Activated gamma-delta T cell treated with Interleukin-2 at 50 U/mL for 16 hours (primary cell): ENCODE measurements at regions not wholly inside any gene's neighbourhood (a gene's known extent, or its start where the extent isn't known, plus 50 kb on each side); places are given as distances from the start of the nearest gene placed in this dataset.

Source experiments
- DNase-seq: peaks from one replicate; pipeline ENCODE4 v3.0.0-alpha.2; 2020

DNA sequence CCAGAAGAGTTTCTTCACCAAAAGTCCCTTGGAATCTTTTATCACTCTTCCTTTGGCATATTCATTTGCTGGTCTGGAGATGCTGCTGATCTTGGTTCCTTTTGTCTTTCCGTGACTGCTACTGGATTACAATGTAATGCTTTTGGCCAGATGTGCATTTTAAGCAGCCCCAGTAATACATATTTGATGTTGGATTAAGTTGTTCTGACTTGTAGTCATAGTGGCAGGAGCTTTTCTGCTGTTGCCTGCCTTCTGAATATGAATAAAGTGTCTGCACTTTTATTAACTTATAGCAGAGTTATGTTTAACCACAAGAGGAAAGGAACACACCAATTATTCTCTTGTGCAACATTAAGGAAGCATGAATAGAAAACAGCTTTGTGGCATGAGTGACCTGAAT, 360.0 kb upstream of the DDI1 start:
- DNase-seq, result no peak

DNA sequence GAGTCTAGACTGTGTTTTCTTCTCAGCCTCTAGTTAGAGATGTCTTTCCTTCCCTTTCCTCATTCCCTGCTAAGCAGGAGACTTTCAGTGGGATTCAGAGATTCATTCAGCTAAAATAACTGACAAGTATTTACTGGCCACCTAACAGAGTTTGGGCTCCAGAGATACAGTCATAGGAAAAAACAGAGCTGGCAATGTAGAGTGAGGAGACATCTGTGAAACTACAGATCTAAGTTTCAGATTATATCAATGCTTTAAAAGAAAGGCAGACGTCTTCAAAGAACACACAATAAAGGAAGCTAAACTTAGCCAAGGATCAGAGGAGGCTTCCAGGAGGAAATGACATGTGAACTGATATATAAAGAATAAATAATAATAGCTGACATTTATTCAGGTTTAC, 355.6 kb upstream of the DDI1 start:
- DNase-seq, result no peak

DNA sequence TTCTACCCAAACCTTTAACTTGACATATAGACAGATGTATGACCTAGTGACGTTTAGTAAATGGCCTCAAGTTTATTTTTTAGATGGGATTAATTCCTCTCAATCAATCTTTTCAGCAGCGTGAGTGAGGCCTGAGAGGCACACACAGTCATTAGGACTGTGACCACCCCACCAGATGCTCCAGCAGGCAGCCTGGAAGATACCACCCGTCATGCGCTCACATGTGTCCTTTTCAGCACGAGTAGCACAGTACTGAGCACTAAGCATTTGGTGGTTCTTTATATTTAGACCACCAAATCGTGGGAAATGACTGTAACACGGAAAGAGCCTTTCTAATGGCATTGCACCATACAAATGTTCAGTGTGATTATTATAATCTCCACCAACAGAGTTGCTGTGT, 354.6 kb upstream of the DDI1 start:
- DNase-seq, result no peak

DNA sequence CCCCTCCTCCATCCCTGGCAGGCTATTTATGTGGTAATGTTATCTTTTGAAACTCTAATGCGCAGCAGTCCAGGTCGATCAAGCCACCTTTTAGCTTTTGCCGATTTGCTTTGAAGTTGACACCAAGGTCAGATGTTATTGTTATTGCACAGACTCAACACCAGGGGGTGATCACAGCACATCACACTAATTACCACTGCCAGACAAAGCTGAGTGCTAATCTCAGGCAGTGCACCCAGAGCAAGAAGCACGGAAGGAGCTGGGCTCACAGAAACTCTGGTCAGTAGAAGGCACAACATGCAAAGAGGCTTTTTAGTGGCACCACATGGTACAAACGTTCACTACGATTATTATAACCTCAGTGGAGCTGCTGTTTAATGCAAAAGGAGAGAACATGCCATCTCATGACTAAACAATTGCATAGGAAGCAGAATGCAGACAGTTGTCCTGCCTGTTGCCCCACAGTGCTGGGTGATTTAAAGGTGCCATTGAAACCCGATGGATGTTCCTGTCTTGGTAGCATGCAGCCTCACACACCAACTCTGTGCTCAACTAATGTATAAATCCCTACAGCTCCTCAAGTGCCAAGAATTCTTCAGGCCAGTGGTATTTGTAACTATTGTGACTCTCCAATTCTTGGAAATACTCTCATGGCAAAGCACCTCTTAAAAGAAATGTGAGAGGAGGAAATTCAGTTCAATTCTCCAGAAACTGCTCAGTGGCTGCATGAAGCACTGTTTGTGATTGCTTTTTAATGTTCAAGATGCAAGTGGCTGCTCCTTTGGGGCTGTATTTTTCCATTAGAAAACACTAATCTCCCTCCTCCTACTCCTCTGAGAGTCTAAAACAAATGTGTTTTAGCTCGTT, 353.9 kb upstream of the DDI1 start:
- DNase-seq, result peak; percentile 33

DNA sequence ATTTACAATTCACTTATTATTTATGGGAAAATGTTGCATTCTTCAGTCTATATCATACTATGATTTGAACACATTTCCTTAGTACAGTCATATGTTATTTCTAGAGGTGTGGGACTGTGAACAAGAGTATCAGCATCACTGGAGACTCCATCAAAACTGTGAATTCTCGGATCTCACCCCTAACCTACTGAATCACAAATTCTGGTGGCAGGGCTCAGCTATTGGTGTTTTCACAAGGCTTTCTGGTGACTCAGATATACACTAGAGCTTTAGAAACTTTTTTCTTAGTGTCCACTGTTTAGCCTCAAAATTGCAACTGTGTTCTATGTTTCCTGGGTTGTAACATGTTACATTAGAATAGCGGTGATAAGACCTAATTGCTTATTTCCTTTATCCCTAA, 352.9 kb upstream of the DDI1 start:
- DNase-seq, result no peak

DNA sequence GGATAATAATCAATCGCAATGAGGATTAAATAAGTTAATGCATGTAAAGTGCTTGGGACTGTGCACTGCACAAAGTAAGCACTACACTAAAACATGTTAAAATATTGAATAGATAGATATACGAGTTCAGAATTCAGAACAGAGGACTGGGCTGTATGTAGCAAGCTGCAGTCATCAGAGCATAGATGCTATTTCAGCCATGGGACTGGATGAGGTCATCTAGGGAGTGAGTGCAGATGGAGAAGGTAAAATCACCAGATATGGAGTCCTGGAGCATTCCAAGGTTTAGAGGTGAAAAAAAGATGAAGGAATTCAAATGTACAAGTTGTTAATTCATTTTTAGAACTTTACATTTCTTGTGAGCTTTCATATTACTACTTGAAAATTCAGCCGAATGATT, 347.5 kb upstream of the DDI1 start:
- DNase-seq, result no peak

DNA sequence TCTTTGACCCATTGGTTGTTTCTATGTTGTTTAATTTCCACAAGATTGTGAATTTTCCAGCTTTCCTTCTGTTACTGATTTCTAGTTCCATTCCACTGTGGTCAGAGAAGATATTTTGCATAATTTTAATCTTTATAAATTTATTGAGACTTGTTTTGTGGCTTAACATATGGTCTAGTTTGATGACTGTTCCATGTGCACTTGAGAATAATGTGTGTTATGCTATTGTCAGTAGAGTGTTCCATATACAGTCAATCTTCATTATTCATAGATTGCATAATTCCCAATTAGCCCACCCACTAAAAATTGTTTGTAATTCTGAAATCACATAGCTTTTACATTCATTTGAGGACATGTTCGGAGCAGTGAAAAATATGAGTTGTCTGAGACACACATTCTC, 346.1 kb upstream of the DDI1 start:
- DNase-seq, result no peak

DNA sequence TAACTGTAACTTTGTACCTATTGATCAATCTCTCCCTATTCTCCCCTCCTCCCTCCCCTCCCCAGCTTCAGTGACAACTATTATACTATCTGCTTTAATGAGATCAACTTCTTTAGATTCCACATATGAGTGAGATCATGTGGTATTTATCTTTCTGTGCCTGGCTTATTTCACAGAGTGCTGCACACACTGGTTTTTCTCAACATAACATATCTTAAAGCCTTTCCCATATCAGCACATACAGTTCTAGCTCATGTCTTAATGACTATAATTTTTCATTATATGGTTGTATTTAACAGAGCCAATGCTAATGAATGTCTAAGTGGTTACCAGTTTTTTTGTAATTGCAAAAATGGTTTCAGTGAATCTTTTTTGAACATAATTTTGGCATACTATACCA, 340.3 kb upstream of the DDI1 start:
- no peak for DNase-seq

DNA sequence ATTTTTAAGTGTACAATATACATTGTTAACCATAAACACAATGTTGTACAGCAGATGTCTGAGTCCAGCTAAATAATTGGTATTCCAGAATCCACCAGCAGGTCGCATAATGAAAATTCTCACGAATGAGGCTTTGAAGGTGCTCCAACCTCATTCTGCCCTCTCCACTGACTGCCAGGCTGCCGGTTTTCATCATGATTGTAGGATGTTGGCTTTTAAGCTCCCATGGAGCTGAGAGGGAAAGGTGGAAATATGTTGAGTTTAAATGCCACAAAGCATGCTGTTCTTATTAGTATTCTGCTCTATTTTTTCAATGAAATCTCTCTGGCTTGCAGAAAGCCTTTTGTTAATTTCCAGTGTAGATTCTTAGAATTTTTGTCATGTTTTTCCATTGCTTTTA, 337.2 kb upstream of the DDI1 start:
- DNase-seq, result no peak

DNA sequence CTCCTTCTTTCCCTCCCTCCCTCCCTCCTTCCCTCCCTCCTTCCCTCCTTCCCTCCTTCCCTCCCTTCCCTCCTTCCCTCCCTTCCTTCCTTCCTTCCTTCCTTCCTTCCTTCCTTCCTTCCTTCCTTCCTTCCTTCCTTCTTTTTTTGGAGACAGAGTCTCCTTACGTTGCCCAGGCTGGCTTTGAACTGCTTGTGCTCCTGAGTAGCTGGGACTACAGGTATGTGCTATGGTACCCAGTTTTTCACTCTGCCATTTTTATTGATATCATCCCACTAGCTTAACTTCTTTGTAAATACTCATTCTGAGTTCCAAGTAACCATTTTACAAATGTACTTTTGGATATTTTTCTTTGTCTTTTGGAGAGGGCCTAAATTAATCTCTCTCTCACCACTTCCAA, 336.8 kb upstream of the DDI1 start:
- no peak for DNase-seq

DNA sequence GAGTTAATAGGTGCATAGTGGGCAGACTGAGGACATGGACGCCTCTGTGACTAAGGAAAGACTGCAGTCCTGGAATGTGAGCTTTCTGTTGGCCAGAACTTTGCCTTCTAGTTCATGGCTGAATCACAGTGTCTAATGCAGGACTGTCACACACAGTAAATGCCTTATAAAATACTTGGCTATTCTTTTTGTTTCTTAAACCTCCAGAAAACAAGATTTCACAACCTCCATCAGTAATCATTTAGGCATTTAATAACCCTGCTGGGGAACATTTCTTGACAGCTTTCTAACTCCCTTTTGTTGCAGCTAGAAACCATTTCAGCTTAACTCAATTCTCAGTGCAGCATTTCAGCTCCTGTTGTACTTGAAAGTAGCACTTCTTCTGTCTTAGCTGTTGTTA, 335.8 kb upstream of the DDI1 start:
- no peak for DNase-seq

DNA sequence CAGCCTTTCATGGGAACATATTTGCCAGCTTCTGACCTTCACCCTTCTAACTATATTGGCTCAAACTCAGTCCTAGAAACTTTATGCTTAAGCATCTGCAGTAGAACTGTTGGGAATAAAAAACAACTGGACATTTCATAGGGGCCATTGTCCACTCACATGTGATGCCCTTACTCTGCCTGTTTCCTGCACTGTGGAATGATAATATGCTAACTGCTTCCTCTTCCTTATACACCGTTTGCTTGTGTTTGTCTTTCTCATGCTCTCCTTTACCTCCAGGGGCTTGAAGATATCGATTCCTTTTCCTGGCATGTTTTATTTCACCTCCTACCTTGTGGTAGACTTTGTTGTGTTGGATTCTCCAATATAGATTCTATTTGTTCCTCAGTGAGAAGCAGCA, 333.0 kb upstream of the DDI1 start:
- no peak for DNase-seq

DNA sequence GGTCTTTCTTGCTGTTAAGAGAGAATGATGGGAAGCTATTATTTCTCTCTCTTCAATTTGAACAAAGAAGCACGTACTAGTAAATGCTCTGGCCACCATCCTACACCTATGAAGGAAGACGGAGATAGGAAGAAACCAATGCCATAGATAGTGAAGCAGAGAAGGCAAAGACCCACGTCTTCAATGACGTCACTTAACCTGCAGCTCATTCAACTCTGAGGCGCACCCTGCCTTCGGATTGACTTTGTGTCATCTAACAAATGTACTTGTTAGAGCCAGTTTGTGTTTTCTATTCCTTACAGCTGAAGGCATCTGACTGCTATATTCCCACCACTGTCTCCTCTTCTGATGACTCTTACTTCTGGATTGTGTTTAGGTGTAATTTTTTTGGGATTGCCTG, 332.5 kb upstream of the DDI1 start:
- DNase-seq, result no peak

DNA sequence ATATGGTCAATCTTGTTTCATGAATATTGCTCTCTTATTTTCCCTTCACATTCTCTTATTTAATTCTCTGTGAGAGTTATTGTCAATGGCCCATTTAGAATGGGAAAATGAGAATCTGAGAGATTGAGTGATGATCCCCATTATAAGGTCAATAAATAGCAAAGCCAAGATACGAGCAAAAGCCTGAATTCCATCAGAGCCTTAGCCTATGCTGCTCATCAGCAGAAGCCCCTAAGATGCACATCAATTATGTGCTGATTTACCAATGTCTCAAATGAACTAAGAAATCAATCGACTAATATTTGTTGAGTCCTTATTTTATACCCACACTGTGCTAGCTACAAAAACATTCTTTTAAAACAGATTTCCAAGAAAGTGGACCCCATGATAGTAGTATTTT, 330.8 kb upstream of the DDI1 start:
- DNase-seq, result no peak

DNA sequence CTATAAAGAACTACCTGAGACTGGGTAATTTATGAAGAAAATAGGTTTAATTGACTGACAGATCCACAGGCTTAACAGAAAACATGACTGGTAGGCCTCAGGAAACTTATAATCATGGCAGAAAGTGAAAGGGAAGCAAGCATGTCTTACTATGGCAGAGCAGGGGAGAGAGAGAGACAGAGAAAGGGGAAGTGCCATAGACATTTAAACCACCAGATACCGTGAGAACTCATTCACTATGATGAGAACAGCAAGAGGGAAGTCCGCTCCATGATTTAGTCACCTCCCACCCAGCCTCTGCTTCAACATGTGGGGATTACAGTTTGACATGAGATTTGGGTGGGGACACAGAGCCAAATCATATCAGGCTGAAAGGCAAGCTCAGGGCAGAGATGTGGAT, 327.1 kb upstream of the DDI1 start:
- no peak for DNase-seq

DNA sequence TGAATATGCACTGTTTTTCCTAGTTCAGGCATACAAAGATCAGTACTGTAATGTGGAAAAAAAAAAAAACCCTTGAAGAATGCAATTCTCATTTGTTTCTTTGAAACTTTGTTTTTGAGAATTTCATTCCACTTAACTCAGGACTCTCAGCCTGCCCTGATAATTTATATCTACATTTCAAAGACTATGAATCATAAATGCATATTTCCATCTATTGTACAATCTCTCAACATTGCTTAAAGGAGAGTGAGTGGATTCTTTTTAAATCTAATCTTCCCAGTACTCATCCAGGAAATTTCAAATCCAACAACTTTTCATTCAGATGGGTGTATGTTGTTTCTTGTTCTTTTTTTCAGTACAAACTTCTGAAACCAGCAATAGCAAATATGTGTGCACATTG, 322.2 kb upstream of the DDI1 start:
- no peak for DNase-seq

DNA sequence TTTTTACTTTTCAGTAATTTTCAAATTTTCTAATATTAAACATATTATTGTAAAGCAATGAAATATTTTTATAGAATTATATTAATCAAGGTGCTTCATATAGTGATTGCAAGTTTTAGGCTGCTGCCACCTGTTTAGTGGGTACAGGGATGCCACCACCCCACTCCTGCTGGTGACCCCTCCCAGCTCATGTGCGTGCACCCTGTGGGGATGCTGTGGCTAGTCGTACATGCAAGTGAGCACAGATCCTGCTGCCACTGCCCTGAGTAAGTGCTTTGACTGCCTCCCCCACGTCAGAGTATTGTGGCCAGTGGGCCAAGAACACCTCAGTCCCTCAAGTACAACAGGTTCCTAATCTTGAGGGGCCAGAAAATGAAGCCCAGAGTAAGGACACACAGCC, 320.1 kb upstream of the DDI1 start:
- no peak for DNase-seq

DNA sequence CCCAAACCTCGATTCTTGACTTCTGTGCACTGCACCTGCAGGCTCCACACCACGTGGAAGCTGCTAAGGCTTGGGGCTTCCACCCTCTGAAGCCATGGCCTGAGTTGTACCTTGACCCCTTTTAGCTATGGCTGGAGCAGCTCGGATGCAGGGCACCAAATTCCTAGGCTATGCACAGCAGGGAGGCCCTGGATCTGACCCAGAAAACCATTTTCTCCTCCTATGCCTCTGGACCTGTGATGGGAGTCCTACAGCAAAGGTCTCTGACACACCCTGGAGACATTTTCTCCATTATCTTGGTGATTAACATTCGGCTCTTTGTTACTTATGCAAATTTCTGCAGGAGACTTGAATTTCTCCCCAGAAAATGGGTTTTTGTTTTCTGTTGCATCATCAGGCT, 309.2 kb upstream of the DDI1 start:
- DNase-seq, result no peak

DNA sequence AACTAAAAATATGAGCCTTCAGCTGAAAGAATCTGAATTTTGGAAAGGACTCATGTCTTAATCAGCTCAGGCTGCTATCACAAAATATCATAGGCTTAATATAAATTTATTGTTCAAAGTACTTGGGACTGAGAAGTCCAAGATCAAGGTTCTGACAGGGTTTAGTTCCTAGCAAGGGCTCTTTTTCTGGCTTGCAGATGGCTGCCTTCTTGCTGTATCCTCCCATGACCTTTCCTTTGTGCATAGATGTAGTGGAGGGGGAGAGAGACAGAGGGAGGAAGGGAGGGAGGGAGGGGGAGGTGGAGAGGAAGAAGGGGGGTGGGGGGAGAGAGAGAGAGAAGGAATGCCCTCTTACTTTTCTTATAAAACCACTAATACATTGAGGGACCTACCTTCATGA, 306.8 kb upstream of the DDI1 start:
- no peak for DNase-seq

DNA sequence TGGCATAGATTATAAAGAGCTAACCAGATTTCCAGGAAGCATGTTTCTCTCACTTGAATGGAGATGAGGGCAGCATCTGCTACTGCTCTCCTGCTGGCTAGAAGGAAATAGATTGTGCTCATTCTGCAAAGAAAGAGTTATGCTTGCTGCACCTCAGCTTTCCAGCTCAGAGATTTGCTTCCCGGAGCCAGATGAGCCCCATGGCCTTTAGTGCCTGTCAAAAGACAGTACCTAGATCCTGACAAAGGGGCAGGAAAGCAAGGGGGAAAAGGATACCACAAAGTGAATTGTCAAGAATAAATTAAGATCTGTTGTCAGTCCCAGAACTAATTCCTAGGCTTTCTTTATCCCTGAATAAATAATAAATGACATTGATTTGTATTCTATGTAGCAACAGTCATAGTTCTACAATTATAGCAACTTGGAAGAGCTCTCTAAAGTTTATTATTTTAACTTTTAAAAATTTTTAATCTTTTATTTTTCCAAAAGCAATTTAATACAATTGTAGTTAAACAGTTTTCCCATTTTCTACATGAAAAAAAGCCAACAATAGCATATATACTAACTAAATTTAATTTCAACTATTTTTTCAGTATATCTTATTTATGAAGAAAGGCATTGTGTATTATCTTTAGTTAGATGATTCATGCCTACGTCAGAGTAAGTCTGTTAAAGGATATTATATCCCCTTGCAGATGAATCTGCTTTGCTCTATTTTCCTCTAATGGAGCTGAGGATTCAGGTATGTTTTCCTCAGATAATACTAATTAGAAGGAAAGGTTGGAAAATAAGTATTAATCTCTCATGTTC, 306.1 kb upstream of the DDI1 start:
- no peak for DNase-seq

DNA sequence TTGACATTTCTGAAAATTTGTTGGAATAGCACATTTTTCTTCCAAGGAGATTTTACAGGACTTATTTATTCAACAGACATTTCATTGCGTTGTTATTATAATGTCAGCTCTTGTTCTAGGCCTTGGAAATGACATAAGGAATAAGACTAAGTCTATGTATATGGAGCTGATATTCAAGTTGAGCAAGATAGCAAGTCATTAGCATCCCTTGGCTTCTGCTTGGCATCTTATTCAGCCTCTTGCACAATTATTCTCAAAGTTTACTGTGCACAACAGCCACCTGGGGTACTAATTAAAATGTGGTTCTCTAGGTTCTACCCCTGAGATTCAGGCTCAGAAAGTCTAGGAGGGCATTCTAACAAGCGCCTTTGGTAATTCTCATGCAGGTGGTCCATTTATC, 304.8 kb upstream of the DDI1 start:
- DNase-seq, result no peak

DNA sequence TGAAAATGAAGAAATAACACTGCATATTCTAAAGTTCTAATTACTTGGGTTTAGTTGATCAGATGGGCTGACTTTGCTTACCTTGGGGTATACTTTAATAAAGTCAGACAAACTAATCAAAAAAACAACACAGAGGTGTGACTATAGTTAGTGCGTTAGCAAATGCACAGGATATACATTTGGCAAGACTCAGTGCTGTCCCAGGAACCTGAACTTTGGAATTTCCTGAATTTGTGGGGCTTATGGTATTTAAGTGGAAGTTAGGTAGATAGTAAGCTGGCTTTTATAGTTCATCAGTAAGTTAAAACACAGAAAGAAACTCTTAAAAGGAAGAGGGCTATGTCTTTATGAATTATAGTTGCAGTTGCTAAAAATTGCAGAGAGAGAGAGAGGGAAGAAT, 302.6 kb upstream of the DDI1 start:
- DNase-seq, result no peak

DNA sequence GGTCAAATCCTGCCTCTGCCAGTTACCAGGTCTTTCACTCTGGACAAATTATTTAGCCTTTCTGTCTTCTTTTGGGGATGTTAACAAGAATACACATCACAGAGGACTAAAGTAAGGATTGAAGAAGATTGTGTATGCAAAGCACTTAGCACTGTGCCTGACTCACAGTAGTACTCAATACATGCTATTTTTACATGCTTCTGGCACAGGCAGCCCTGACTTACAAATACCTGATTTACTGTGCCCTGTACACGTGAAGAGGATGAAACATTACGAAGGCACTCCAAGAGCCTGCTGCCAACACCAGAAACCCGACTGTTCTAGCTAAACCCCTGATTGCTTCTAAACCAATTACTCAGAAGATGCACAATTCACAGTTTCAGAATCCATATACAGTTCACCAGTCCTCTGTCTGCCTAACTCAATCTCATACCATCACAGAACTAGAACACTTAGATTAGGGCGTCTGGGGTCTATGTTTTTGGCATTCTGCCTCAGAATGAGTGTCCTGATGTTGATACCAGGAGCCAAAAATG, 300.9 kb upstream of the DDI1 start:
- no peak for DNase-seq

DNA sequence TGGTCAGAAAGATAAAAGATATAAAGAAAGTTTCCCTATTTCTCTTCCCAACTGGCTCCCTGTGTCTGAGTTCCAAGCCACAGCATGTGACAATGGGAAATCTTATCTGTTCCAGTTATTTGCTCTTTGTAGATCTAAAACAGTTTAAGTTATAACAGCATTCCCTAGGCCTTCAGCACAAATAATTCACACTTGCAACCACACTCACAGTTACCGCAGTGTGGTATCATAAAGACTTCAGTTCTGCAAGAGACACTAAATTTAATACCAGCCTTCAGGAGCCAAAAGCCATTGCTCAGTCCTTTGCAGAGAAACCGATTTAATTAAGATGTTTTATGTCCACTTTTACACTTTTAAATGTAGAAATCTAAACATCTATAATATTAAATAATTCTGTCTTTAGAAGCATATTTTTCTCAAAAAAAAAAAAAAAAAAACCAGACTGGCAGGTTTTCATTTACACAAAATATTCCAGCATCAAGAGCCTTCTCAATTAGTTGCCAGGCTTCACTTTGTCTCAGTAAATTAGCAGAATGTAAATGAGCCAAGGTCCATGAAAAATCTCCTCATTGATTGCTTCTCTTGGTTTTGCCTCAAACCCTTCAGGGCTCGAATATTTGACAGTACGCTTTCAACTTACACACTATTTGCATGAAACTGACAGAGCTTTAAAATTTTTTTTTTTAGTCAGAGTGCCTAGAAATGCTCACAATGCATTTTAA, 300.0 kb upstream of the DDI1 start:
- DNase-seq, result no peak
